Astrocyte (in vitro differentiated cells and primary cell): ENCODE measurements at regions not wholly inside any gene's neighbourhood (a gene's known extent, or its start where the extent isn't known, plus 50 kb on each side); places are given as distances from the start of the nearest gene placed in this dataset.

Experiments
- DNase-seq: peaks from one replicate; pipeline ENCODE4 v3.0.0-alpha.2; 2010; ENCODE audit warnings: low read depth
- FAIRE-seq: peaks from 2 replicates; lab custom pipeline; 2011; peaks lifted over from hg19 to GRCh38; lab: Jason Lieb, UNC
- H2AFZ ChIP-seq: 2 replicates; pipeline ENCODE4 v1.6.0; 2012; ENCODE audit warnings: low read depth, low read length, inconsistent platforms
- H3K27ac ChIP-seq: 2 replicates; pipeline ENCODE4 v1.5.1; 2011; ENCODE audit warnings: low read depth, low read length, inconsistent platforms
- H3K27me3 ChIP-seq: 2 replicates; pipeline ENCODE4 v1.6.0; 2011; ENCODE audit warnings: low read length, inconsistent platforms; ENCODE audit not compliant: insufficient read depth
- H3K36me3 ChIP-seq: 2 replicates; pipeline ENCODE4 v1.5.1; 2011; ENCODE audit warnings: low read length, inconsistent platforms; ENCODE audit not compliant: insufficient read depth
- H3K4me1 ChIP-seq: 2 replicates; pipeline ENCODE4 v1.5.1; 2011; ENCODE audit warnings: low read length, inconsistent platforms; ENCODE audit not compliant: insufficient read depth
- H3K4me2 ChIP-seq: 2 replicates; pipeline ENCODE4 v1.6.0; 2012; ENCODE audit warnings: low read length, inconsistent platforms
- H3K4me3 ChIP-seq: 2 replicates; pipeline ENCODE4 v1.5.1; 2011; ENCODE audit warnings: low read depth, mild to moderate bottlenecking, low read length, inconsistent platforms; ENCODE audit not compliant: insufficient read depth
- H3K79me2 ChIP-seq: 2 replicates; pipeline ENCODE4 v1.6.0; 2012; ENCODE audit warnings: mild to moderate bottlenecking, low read length, inconsistent platforms; ENCODE audit not compliant: insufficient read depth
- H3K9ac ChIP-seq: 2 replicates; pipeline ENCODE4 v1.6.0; 2012; ENCODE audit warnings: mild to moderate bottlenecking, low read length, inconsistent platforms
- H3K9me3 ChIP-seq: 2 replicates; pipeline ENCODE4 v1.5.1; 2012; ENCODE audit warnings: low read depth, mild to moderate bottlenecking, low read length, inconsistent platforms; ENCODE audit not compliant: insufficient read depth
- H4K20me1 ChIP-seq: 2 replicates; pipeline ENCODE4 v1.6.0; 2012; ENCODE audit warnings: low read length, inconsistent platforms; ENCODE audit not compliant: insufficient read depth
- H3K27ac Mint-ChIP-seq: one replicate; pipeline ENCODE4 v1.8.0; 2021; ENCODE audit warnings: mild to moderate bottlenecking, mixed read lengths; ENCODE audit not compliant: unreplicated experiment
- H3K27me3 Mint-ChIP-seq: one replicate; pipeline ENCODE4 v1.8.0; 2021; ENCODE audit warnings: low read depth, mixed read lengths; ENCODE audit not compliant: unreplicated experiment
- H3K36me3 Mint-ChIP-seq: one replicate; pipeline ENCODE4 v1.8.0; 2021; ENCODE audit warnings: low read depth, mixed read lengths; ENCODE audit not compliant: unreplicated experiment
- H3K4me1 Mint-ChIP-seq: one replicate; pipeline ENCODE4 v1.8.0; 2021; ENCODE audit warnings: low read depth, mixed read lengths; ENCODE audit not compliant: unreplicated experiment
- H3K4me3 Mint-ChIP-seq: one replicate; pipeline ENCODE4 v1.8.0; 2021; ENCODE audit warnings: mild to moderate bottlenecking, moderate library complexity, mixed read lengths; ENCODE audit not compliant: unreplicated experiment
- H3K9me3 Mint-ChIP-seq: one replicate; pipeline ENCODE4 v1.8.0; 2021; ENCODE audit warnings: mild to moderate bottlenecking, mixed read lengths; ENCODE audit not compliant: unreplicated experiment
- CTCF ChIP-seq: IDR thresholded peaks from 2 replicates; pipeline ENCODE4 v1.5.1; 2011; ENCODE audit warnings: low read depth, mild to moderate bottlenecking, inconsistent platforms, low read length, moderate library complexity; ENCODE audit not compliant: insufficient read depth
- EZH2 ChIP-seq: IDR thresholded peaks from 2 replicates; pipeline ENCODE4 v1.6.1; 2012; ENCODE audit warnings: mild to moderate bottlenecking, low read length, inconsistent platforms; ENCODE audit not compliant: insufficient read depth

- DNase-seq (no peak), FAIRE-seq (no peak)
- Histone ChIP-seq H3K27ac (no peak overlapping the region), H3K9me3 (no peaks in the 10 kb centered on the region), H3K4me3 (no peak overlapping the region), H3K4me1 (no peaks in the 10 kb centered on the region), H3K36me3 (no peaks in the 10 kb centered on the region), H3K9ac (no peak overlapping the region), H3K79me2 (no peaks in the 10 kb centered on the region), H3K27me3 (no peaks in the 10 kb centered on the region), H2AFZ (no peak overlapping the region), H4K20me1 (no peaks in the 10 kb centered on the region), H3K4me2 (no peak overlapping the region)
- Mint-ChIP-seq H3K27ac (no peak overlapping the region), H3K36me3 (no peaks in the 10 kb centered on the region), H3K9me3 (peaks cover 4% of the 10 kb centered on the region), H3K4me3 (no peak overlapping the region), H3K27me3 (no peaks in the 10 kb centered on the region), H3K4me1 (peaks cover 3% of the 10 kb centered on the region)
- TF ChIP-seq CTCF: no peak
- TF ChIP-seq EZH2: no peak
Observed at GRCh38 chr2:153100151-153100550, 378.4 kb downstream of the RPRM start.

- no peaks in the 10 kb centered on the region for H3K36me3 ChIP-seq
- H3K27ac ChIP-seq: no peak overlapping the region
- H3K4me2 ChIP-seq: no peak overlapping the region
- peaks cover 3% of the 10 kb centered on the region for H3K9me3 Mint-ChIP-seq
- H2AFZ ChIP-seq: no peak overlapping the region
- DNase-seq: no peak
- TF ChIP-seq CTCF: no peak
- H3K27me3 Mint-ChIP-seq: no peaks in the 10 kb centered on the region
- H3K27ac Mint-ChIP-seq: no peak overlapping the region
- no peak overlapping the region for H3K9ac ChIP-seq
- FAIRE-seq: no peak
- no peaks in the 10 kb centered on the region for H3K9me3 ChIP-seq
- no peaks in the 10 kb centered on the region for H3K79me2 ChIP-seq
- H3K36me3 Mint-ChIP-seq: no peaks in the 10 kb centered on the region
- peaks cover 3% of the 10 kb centered on the region for H3K4me1 Mint-ChIP-seq
- no peaks in the 10 kb centered on the region for H4K20me1 ChIP-seq
- H3K4me1 ChIP-seq: no peaks in the 10 kb centered on the region
- H3K27me3 ChIP-seq: no peaks in the 10 kb centered on the region
- H3K4me3 Mint-ChIP-seq: no peak overlapping the region
- H3K4me3 ChIP-seq: no peak overlapping the region
Observed at GRCh38 chr2:153098073-153098472, 379.7 kb downstream of the ARL6IP6 start.

GRCh38 chr2:153096272-153096671 lies 377.9 kb downstream of the ARL6IP6 start:
- Histone ChIP-seq H3K36me3 (no peaks in the 10 kb centered on the region), H3K4me3 (no peak overlapping the region), H3K4me1 (no peaks in the 10 kb centered on the region), H3K4me2 (no peak overlapping the region), H4K20me1 (no peaks in the 10 kb centered on the region), H2AFZ (no peak overlapping the region), H3K79me2 (no peaks in the 10 kb centered on the region), H3K27ac (no peak overlapping the region), H3K9me3 (no peaks in the 10 kb centered on the region), H3K9ac (no peak overlapping the region), H3K27me3 (no peaks in the 10 kb centered on the region)
- Mint-ChIP-seq H3K27ac (no peak overlapping the region), H3K9me3 (no peaks in the 10 kb centered on the region), H3K4me1 (peaks cover 4% of the 10 kb centered on the region), H3K36me3 (no peaks in the 10 kb centered on the region), H3K4me3 (no peak overlapping the region), H3K27me3 (no peaks in the 10 kb centered on the region)
- FAIRE-seq (no peak), DNase-seq (no peak)
- TF ChIP-seq CTCF (no peak), EZH2 (no peak)
